Neutrophil (primary cell): ENCODE measurements at regions not wholly inside any gene's neighbourhood (a gene's known extent, or its start where the extent isn't known, plus 50 kb on each side); places are given as distances from the start of the nearest gene placed in this dataset.

ENCODE experiments used
- H3K27ac ChIP-seq: fragments of 200-600 bp; sonication (generic); 2 replicates; pipeline ENCODE4 v1.5.1; 2016; ENCODE audit warnings: mild to moderate bottlenecking, moderate library complexity
- H3K27me3 ChIP-seq: fragments of 200-600 bp; sonication (generic); 2 replicates; pipeline ENCODE4 v1.6.0; 2016; ENCODE audit warnings: mild to moderate bottlenecking
- H3K36me3 ChIP-seq: fragments of 200-600 bp; sonication (generic); 2 replicates; pipeline ENCODE4 v1.5.1; 2017
- H3K4me1 ChIP-seq, 2 experiments: fragments of 200-600 bp in 1 of 2; sonication (generic) in 1 of 2; 1 replicate in 1 of 2; 2 replicates in 1 of 2; pipeline versions ENCODE4 v1.5.1 to v1.6.1; 2013 to 2016; ENCODE audit warnings: low read depth in 1 of 2, low read length in 1 of 2, mild to moderate bottlenecking in 1 of 2, moderate library complexity in 1 of 2; ENCODE audit not compliant: control insufficient read depth in 1 of 2, insufficient read depth in 1 of 2
- H3K4me3 ChIP-seq, 2 experiments: fragments of 200-600 bp in 1 of 2; sonication (generic) in 1 of 2; 1 replicate in 1 of 2; 2 replicates in 1 of 2; pipeline ENCODE4 v1.5.1; 2013 to 2016; ENCODE audit warnings: low read depth in 1 of 2, low read length in 1 of 2, mild to moderate bottlenecking in 1 of 2, moderate library complexity in 1 of 2
- H3K9me3 ChIP-seq: fragments of 200-600 bp; sonication (generic); 2 replicates; pipeline ENCODE4 v1.5.1; 2016
- CTCF ChIP-seq: fragments of 200-600 bp; sonication (generic); IDR thresholded peaks from 2 replicates; pipeline ENCODE4 v1.5.1; 2016; ENCODE audit warnings: antibody characterized with exemption

- TF ChIP-seq CTCF, result no peak
- Histone ChIP-seq H3K36me3 (no peaks in the 10 kb centered on the region), H3K9me3 (no peaks in the 10 kb centered on the region), H3K27ac (no peak overlapping the region), H3K4me3 (no peak overlapping the region), H3K4me1 (no peaks in the 10 kb centered on the region), H3K27me3 (peaks cover 9% of the 10 kb centered on the region)
These were observed 220.6 kb downstream of the C9orf50 start for GRCh38 chr9:129400001-129400970.

GRCh38 chr9:129399634-129399990 is 221.3 kb downstream of the C9orf50 start:
- peaks cover 9% of the 10 kb centered on the region for H3K27me3 ChIP-seq
- H3K27ac ChIP-seq, result no peak overlapping the region
- H3K9me3 ChIP-seq, result no peaks in the 10 kb centered on the region
- H3K36me3 ChIP-seq, result no peaks in the 10 kb centered on the region
- TF ChIP-seq CTCF, result no peak
- no peak overlapping the region for H3K4me3 ChIP-seq
- no peaks in the 10 kb centered on the region for H3K4me1 ChIP-seq

DNA sequence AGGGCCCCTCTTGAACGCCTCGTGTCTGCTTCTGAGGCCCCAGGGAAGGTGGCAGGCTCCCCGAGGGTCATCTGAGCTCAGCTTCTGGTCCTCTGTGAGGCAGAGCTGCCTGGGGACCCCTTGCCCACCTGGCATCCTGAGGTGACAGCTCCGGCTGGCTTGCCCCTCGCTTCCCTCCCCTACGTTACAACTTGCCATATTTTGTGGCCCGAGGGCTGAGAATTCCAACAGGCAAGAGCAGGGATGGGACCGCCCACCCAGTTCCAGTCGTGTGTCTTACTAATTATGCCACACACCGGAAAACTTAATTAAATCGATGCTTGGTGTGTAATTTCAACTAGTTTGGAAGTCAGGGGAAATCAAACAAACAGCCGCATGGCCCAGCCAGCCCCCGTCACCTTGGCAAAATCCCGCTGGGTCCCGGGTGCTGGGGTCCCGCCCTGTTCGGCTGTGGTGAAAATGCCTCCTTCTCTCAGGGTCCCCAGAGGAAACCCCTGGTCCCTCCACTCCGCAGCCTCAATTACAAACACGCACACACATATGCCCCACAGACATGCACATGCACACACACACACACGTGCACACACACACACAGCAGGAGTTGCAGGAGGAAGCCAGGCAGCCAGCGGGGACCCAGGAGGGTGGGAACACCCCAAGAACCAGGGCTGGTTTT is 221.0 kb upstream of the IER5L start:
- H3K4me3 ChIP-seq, result no peak overlapping the region
- no peaks in the 10 kb centered on the region for H3K36me3 ChIP-seq
- H3K27ac ChIP-seq, result no peak overlapping the region
- no peak for TF ChIP-seq CTCF
- H3K27me3 ChIP-seq, result peaks cover 9% of the 10 kb centered on the region
- no peaks in the 10 kb centered on the region for H3K4me1 ChIP-seq
- no peaks in the 10 kb centered on the region for H3K9me3 ChIP-seq

DNA sequence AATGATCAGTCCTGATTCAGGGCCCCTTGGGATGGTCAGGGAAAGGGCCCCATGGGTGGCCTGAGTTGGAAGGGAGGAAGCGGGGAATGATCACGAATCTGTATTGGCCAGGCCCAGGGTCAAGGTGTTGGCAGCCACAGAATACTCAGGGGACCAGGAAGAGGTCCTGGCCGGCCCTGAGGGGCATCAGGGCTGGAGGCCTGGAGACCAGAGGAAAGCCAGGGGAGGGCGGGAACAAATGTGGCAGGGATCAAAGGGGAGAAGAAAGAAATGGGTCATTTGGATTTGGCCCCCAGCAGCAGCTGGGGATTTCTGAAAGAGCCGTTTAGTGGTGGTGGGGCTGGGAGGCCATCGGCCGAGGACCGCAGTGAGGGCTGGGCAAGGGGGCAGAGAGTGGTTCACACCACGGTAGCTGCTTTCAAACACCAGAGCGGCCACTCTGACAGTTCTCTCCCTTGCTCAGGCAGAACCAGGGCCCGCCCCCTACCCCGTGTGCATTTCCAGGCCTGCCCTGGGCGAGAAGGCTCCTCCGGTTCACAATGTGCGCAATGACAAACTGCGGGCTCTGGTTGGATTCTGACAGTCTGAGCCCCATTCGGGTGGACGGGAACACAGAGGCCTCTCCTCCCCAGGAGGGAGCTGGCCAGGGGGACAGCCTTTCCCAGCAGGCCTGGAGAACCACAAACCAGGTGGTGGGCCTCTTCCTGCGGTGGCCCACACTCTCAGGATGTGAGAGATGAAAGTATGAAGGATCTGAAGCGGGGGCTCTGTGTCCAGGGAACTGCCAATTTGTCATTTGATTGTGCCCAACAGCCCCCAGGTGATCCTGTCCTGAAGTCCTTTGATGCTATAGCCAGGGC is 220.3 kb upstream of the IER5L start:
- no peak overlapping the region for H3K27ac ChIP-seq
- no peaks in the 10 kb centered on the region for H3K36me3 ChIP-seq
- H3K4me3 ChIP-seq, result no peak overlapping the region
- H3K9me3 ChIP-seq, result no peaks in the 10 kb centered on the region
- H3K27me3 ChIP-seq, result peaks cover 9% of the 10 kb centered on the region
- H3K4me1 ChIP-seq, result no peaks in the 10 kb centered on the region
- TF ChIP-seq CTCF, result no peak

GRCh38 chr9:129397335-129397734 is 219.3 kb upstream of the IER5L start:
- H3K4me3 ChIP-seq, result no peak overlapping the region
- no peaks in the 10 kb centered on the region for H3K9me3 ChIP-seq
- no peak overlapping the region for H3K27ac ChIP-seq
- peaks cover 1% of the 10 kb centered on the region for H3K27me3 ChIP-seq
- no peaks in the 10 kb centered on the region for H3K36me3 ChIP-seq
- no peak for TF ChIP-seq CTCF
- H3K4me1 ChIP-seq, result no peaks in the 10 kb centered on the region
